ENCODE measurements at regions not wholly inside any gene's neighbourhood (a gene's known extent, or its start where the extent isn't known, plus 50 kb on each side); places are given as distances from the start of the nearest gene placed in this dataset.

- intact Hi-C loops (cut with DNase I), result no loop called here
- Histone ChIP-seq H3K9me3 (peaks cover 0 to 17% (median 0%) of the 10 kb centered on the region in 11 donors), H3K27me3 (peaks cover 6 to 65% (median 56%) of the 10 kb centered on the region in 7 donors), H3K36me3 (no peaks in the 10 kb centered on the region), H3K4me1 (peaks cover 0 to 11% (median 9%) of the 10 kb centered on the region in 9 donors), H3K27ac (no peak overlapping the region), H3K4me3 (peak overlapping the region; percentile 18 to 50 (median 38))
- ATAC-seq (no peak), DNase-seq (no peak)
- TF ChIP-seq, protein P1, sequence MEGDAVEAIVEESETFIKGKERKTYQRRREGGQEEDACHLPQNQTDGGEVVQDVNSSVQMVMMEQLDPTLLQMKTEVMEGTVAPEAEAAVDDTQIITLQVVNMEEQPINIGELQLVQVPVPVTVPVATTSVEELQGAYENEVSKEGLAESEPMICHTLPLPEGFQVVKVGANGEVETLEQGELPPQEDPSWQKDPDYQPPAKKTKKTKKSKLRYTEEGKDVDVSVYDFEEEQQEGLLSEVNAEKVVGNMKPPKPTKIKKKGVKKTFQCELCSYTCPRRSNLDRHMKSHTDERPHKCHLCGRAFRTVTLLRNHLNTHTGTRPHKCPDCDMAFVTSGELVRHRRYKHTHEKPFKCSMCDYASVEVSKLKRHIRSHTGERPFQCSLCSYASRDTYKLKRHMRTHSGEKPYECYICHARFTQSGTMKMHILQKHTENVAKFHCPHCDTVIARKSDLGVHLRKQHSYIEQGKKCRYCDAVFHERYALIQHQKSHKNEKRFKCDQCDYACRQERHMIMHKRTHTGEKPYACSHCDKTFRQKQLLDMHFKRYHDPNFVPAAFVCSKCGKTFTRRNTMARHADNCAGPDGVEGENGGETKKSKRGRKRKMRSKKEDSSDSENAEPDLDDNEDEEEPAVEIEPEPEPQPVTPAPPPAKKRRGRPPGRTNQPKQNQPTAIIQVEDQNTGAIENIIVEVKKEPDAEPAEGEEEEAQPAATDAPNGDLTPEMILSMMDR (IDR thresholded peaks at IDR 0.05), result no peak
- 39 to 41% methylated on average over 30 of the region's 30 CpGs for WGBS, 2 donors
These were observed 97.9 kb downstream of the TNFAIP2 start for GRCh38 chr14:103220982-103221641.

- Histone ChIP-seq H3K27me3 (peaks cover 6 to 72% (median 58%) of the 10 kb centered on the region in 7 donors), H3K4me1 (peaks cover 0 to 11% (median 9%) of the 10 kb centered on the region in 9 donors), H3K9me3 (peaks cover 0 to 16% (median 0%) of the 10 kb centered on the region in 11 donors), H3K27ac (no peak overlapping the region), H3K4me3 (no peak overlapping the region), H3K36me3 (no peaks in the 10 kb centered on the region)
- WGBS, 2 donors, result 85 to 86% methylated on average over 13 of the region's 13 CpGs
- intact Hi-C loops (cut with DNase I), result no loop called here
- TF ChIP-seq, protein P1 (IDR thresholded peaks at IDR 0.05), result no peak
- ATAC-seq (no peak), DNase-seq (no peak)
These were observed 98.6 kb downstream of the TNFAIP2 start for GRCh38 chr14:103221781-103222358.

GRCh38 chr14:103223818-103224352 lies 100.6 kb downstream of the TNFAIP2 start:
- Histone ChIP-seq H3K27ac (no peak overlapping the region), H3K27me3 (peaks cover 6 to 76% (median 62%) of the 10 kb centered on the region in 7 donors), H3K4me1 (peaks cover 0 to 11% (median 9%) of the 10 kb centered on the region in 9 donors), H3K9me3 (no peaks in the 10 kb centered on the region), H3K4me3 (no peak overlapping the region), H3K36me3 (no peaks in the 10 kb centered on the region)
- ATAC-seq (no peak), DNase-seq (no peak)
- TF ChIP-seq, protein P1 (IDR thresholded peaks at IDR 0.05), result no peak
- intact Hi-C loops (cut with DNase I), result no loop called here
- 91 to 95% methylated on average over 15 of the region's 15 CpGs for WGBS, 2 donors

GRCh38 chr14:103225062-103225461 lies 101.8 kb downstream of the TNFAIP2 start:
- DNase-seq (no peak), ATAC-seq (no peak)
- no peaks in the 10 kb centered on the region for H3K9me3 ChIP-seq
- H3K4me3 ChIP-seq, result no peak overlapping the region
- no peaks in the 10 kb centered on the region for H3K36me3 ChIP-seq
- intact Hi-C loops (cut with DNase I), result no loop called here
- peaks cover 6 to 69% (median 60%) of the 10 kb centered on the region in 7 donors for H3K27me3 ChIP-seq
- TF ChIP-seq, protein P1 (IDR thresholded peaks at IDR 0.05), result no peak
- 63 to 69% methylated on average over 14 of the region's 14 CpGs for WGBS, 2 donors
- H3K27ac ChIP-seq, result no peak overlapping the region
- peaks cover 0 to 11% (median 9%) of the 10 kb centered on the region in 9 donors for H3K4me1 ChIP-seq

All from heart right ventricle (tissue), 16 donors.